Activated CD8-positive, alpha-beta T cell treated with anti-CD3 and anti-CD28 coated beads for 36 hours (primary cell): ENCODE measurements at regions not wholly inside any gene's neighbourhood (a gene's known extent, or its start where the extent isn't known, plus 50 kb on each side); places are given as distances from the start of the nearest gene placed in this dataset.

Source experiments
- ATAC-seq: fragments of 200-7000 bp; cut with Tn5 transposase; one replicate; pipeline ENCODE4 v1.10.0; 2021; ENCODE audit warnings: mild to moderate bottlenecking, moderate library complexity
- CTCF ChIA-PET: fragments of 350-600 bp; sonication (Branson Sonifier 250); formaldehyde crosslinking; loops from one replicate; lab custom pipeline; 2021; ENCODE audit warnings: antibody characterized with exemption; lab: Charles Lee
- POLR2A ChIA-PET: fragments of 350-600 bp; sonication (Branson Sonifier 250); formaldehyde crosslinking; loops from one replicate; lab custom pipeline; 2021; ENCODE audit warnings: antibody characterized with exemption; lab: Charles Lee
- DNase-seq: peaks from one replicate; pipeline ENCODE4 v3.0.0-alpha.2; 2020
- H3K27ac Mint-ChIP-seq: one replicate; pipeline ENCODE4 v1.8.0; 2021; ENCODE audit warnings: mild to moderate bottlenecking, mixed read lengths
- H3K27me3 Mint-ChIP-seq: one replicate; pipeline ENCODE4 v1.8.0; 2021; ENCODE audit warnings: mixed read lengths
- H3K36me3 Mint-ChIP-seq: one replicate; pipeline ENCODE4 v1.8.0; 2021; ENCODE audit warnings: low read depth, mixed read lengths
- H3K4me1 Mint-ChIP-seq: one replicate; pipeline ENCODE4 v1.8.0; 2021; ENCODE audit warnings: low read depth, mixed read lengths
- H3K4me3 Mint-ChIP-seq: one replicate; pipeline ENCODE4 v1.8.0; 2021; ENCODE audit warnings: mild to moderate bottlenecking, moderate library complexity, mixed read lengths
- H3K9me3 Mint-ChIP-seq: one replicate; pipeline ENCODE4 v1.8.0; 2021; ENCODE audit warnings: mixed read lengths
- CTCF ChIP-seq: fragments of 200-600 bp; IDR thresholded peaks from one replicate; pipeline ENCODE4 v1.8.0; 2022; ENCODE audit warnings: antibody characterized with exemption, mild to moderate bottlenecking
- intact Hi-C: fragments of 100-400 bp; cut with micrococcal nuclease; formaldehyde crosslinking; loops from one replicate; pipeline ENCODE4 v1.10.0; 2022

GRCh38 chr4:34373456-34373855 lies 1870.9 kb downstream of the ARAP2 start:
- ChIA-PET CTCF (no interaction called here), POLR2A (no interaction called here)
- intact Hi-C loops: no loop called here
- Mint-ChIP-seq H3K27me3 (no peaks in the 10 kb centered on the region), H3K36me3 (no peaks in the 10 kb centered on the region), H3K9me3 (no peaks in the 10 kb centered on the region), H3K4me1 (no peaks in the 10 kb centered on the region), H3K27ac (no peak overlapping the region), H3K4me3 (no peak overlapping the region)
- DNase-seq (no peak), ATAC-seq (no peak)
- TF ChIP-seq CTCF: no peak

- H3K9me3 Mint-ChIP-seq: peaks cover 25% of the 10 kb centered on the region
- intact Hi-C loops: no loop called here
- DNase-seq (no peak), ATAC-seq (no peak)
- no peaks in the 10 kb centered on the region for H3K27me3 Mint-ChIP-seq
- POLR2A ChIA-PET: no interaction called here
- CTCF ChIA-PET: no interaction called here
- H3K4me1 Mint-ChIP-seq: no peaks in the 10 kb centered on the region
- H3K4me3 Mint-ChIP-seq: no peak overlapping the region
- no peaks in the 10 kb centered on the region for H3K36me3 Mint-ChIP-seq
- TF ChIP-seq CTCF: no peak
- H3K27ac Mint-ChIP-seq: no peak overlapping the region
Observed at GRCh38 chr4:34412233-34412632, 1832.1 kb downstream of the ARAP2 start.

- H3K4me1 Mint-ChIP-seq: no peaks in the 10 kb centered on the region
- no peaks in the 10 kb centered on the region for H3K36me3 Mint-ChIP-seq
- H3K4me3 Mint-ChIP-seq: no peak overlapping the region
- no peak for DNase-seq
- no peak for TF ChIP-seq CTCF
- intact Hi-C loops: no loop called here
- no peak for ATAC-seq
- POLR2A ChIA-PET: no interaction called here
- CTCF ChIA-PET: no interaction called here
- H3K27ac Mint-ChIP-seq: no peak overlapping the region
- peaks cover 23% of the 10 kb centered on the region for H3K9me3 Mint-ChIP-seq
- no peaks in the 10 kb centered on the region for H3K27me3 Mint-ChIP-seq
Observed at GRCh38 chr4:34412911-34413310, 1831.4 kb downstream of the ARAP2 start.

GRCh38 chr4:34417160-34417559 lies 1827.2 kb downstream of the ARAP2 start:
- no peaks in the 10 kb centered on the region for H3K27me3 Mint-ChIP-seq
- ATAC-seq: no peak
- H3K27ac Mint-ChIP-seq: no peak overlapping the region
- no peaks in the 10 kb centered on the region for H3K4me1 Mint-ChIP-seq
- no peak for TF ChIP-seq CTCF
- no peaks in the 10 kb centered on the region for H3K36me3 Mint-ChIP-seq
- H3K4me3 Mint-ChIP-seq: no peak overlapping the region
- CTCF ChIA-PET: no interaction called here
- H3K9me3 Mint-ChIP-seq: peaks cover 14% of the 10 kb centered on the region
- intact Hi-C loops: no loop called here
- no peak for DNase-seq
- POLR2A ChIA-PET: no interaction called here

- no peaks in the 10 kb centered on the region for H3K27me3 Mint-ChIP-seq
- ChIA-PET POLR2A (no interaction called here), CTCF (no interaction called here)
- no peak for DNase-seq
- no peak for ATAC-seq
- TF ChIP-seq CTCF: no peak
- H3K9me3 Mint-ChIP-seq: peaks cover 5% of the 10 kb centered on the region
- no peak overlapping the region for H3K4me3 Mint-ChIP-seq
- intact Hi-C loops: no loop called here
- H3K36me3 Mint-ChIP-seq: no peaks in the 10 kb centered on the region
- H3K4me1 Mint-ChIP-seq: no peaks in the 10 kb centered on the region
- no peak overlapping the region for H3K27ac Mint-ChIP-seq
Observed at GRCh38 chr4:34419871-34420270, 1824.4 kb downstream of the ARAP2 start.
